ENCODE measurements at regions not wholly inside any gene's neighbourhood (a gene's known extent, or its start where the extent isn't known, plus 50 kb on each side); places are given as distances from the start of the nearest gene placed in this dataset.

DNA sequence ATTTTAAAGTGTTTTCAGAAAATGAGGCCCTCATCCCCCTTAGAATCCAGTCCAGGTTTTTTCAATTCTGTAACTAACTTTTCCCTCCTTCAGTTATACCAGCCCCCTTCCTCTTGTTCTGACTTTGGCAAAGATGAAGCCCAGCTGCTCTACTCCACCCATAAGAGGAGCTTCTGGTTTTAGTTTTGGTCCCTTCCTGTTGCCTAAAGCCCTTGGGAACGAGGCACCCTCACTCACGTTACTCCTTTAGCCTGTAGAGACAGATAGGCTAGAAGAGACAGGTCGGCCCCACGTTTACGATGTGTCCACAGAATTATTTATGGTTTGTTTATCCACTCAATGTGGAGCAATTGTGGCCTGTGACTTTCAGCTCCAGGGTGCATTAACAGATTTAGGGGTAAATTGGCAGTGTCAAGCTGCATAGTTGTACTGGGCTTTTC, 454.2 kb upstream of the TNP1 start:
- Histone ChIP-seq H3K36me3 (no peaks in the 10 kb centered on the region), H3K4me1 (no peaks in the 10 kb centered on the region), H3K4me3 (no peak overlapping the region), H3K27ac (no peak overlapping the region), H3K27me3 (no peaks in the 10 kb centered on the region), H3K9me3 (no peaks in the 10 kb centered on the region)
- ATAC-seq (ENCODE audit: low FRiP score in 2 of 2) (no peak), DNase-seq (no peak)
- TF ChIP-seq EP300 (IDR thresholded peaks at IDR 0.05), result no peak
- no peak for TF ChIP-seq POLR2A (IDR thresholded peaks at IDR 0.05)
- no peak for TF ChIP-seq POLR2AphosphoS5 (IDR thresholded peaks at IDR 0.05)
- TF ChIP-seq, protein P1, sequence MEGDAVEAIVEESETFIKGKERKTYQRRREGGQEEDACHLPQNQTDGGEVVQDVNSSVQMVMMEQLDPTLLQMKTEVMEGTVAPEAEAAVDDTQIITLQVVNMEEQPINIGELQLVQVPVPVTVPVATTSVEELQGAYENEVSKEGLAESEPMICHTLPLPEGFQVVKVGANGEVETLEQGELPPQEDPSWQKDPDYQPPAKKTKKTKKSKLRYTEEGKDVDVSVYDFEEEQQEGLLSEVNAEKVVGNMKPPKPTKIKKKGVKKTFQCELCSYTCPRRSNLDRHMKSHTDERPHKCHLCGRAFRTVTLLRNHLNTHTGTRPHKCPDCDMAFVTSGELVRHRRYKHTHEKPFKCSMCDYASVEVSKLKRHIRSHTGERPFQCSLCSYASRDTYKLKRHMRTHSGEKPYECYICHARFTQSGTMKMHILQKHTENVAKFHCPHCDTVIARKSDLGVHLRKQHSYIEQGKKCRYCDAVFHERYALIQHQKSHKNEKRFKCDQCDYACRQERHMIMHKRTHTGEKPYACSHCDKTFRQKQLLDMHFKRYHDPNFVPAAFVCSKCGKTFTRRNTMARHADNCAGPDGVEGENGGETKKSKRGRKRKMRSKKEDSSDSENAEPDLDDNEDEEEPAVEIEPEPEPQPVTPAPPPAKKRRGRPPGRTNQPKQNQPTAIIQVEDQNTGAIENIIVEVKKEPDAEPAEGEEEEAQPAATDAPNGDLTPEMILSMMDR (IDR thresholded peaks at IDR 0.05), result no peak
- WGBS, 2 donors, result 46 to 53% methylated on average over 5 of the region's 5 CpGs

DNA sequence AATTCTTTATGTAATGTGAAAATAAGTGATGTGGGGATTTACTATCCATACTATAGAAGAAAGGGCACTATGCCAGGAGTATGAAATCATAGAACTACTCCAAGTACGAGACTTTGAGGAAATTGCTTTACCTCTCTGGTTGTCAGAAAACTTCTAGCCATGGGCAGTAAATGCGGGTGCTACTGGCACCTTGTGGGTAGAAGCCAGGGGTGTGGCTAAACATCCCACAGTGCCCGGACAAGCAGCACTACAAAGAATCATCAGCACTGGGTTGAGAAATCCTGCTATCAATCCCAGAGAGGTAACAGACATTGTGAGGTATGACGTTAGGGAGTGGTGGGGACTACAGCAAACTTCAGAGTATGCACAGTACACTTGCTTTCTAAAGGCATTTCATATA, 453.5 kb upstream of the TNP1 start:
- no peak overlapping the region for H3K27ac ChIP-seq
- H3K36me3 ChIP-seq, result no peaks in the 10 kb centered on the region
- H3K4me3 ChIP-seq, result no peak overlapping the region
- WGBS, 2 donors, result 66 to 81% methylated on average over 4 of the region's 4 CpGs
- H3K27me3 ChIP-seq, result no peaks in the 10 kb centered on the region
- TF ChIP-seq POLR2AphosphoS5 (IDR thresholded peaks at IDR 0.05) (no peak), EP300 (IDR thresholded peaks at IDR 0.05) (no peak), POLR2A (IDR thresholded peaks at IDR 0.05) (no peak)
- TF ChIP-seq, protein P1 (IDR thresholded peaks at IDR 0.05), result no peak
- H3K4me1 ChIP-seq, result no peaks in the 10 kb centered on the region
- ATAC-seq (ENCODE audit: low FRiP score in 2 of 2), result no peak
- no peak for DNase-seq
- H3K9me3 ChIP-seq, result no peaks in the 10 kb centered on the region

DNA sequence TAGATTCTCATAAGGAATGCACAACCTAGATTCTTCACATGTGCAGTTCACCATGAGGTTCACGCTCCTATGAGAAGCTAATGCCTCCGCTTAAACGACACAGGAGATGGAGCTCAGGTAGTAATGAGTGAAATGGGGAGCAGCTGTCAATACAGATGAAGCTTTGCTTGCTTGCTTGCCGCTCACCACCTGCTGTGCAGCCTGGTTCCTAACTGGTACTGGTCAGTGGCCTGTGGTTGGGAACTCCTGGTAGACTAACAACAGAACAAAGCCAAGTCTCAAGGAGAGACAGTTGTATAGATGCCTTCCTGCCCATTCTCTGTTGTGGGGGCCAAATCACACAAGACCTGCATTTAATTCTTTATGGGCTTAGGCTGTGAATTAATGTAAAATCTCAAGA, 449.2 kb upstream of the TNP1 start:
- Histone ChIP-seq H3K27me3 (no peaks in the 10 kb centered on the region), H3K4me3 (no peak overlapping the region), H3K9me3 (no peaks in the 10 kb centered on the region), H3K27ac (no peak overlapping the region), H3K36me3 (no peaks in the 10 kb centered on the region), H3K4me1 (no peaks in the 10 kb centered on the region)
- TF ChIP-seq, protein P1 (IDR thresholded peaks at IDR 0.05), result no peak
- TF ChIP-seq POLR2AphosphoS5 (IDR thresholded peaks at IDR 0.05) (no peak), POLR2A (IDR thresholded peaks at IDR 0.05) (no peak), EP300 (IDR thresholded peaks at IDR 0.05) (no peak)
- WGBS, 2 donors, result 92 to 95% methylated on average over 4 of the region's 4 CpGs
- ATAC-seq (ENCODE audit: low FRiP score in 2 of 2), result no peak
- no peak for DNase-seq

DNA sequence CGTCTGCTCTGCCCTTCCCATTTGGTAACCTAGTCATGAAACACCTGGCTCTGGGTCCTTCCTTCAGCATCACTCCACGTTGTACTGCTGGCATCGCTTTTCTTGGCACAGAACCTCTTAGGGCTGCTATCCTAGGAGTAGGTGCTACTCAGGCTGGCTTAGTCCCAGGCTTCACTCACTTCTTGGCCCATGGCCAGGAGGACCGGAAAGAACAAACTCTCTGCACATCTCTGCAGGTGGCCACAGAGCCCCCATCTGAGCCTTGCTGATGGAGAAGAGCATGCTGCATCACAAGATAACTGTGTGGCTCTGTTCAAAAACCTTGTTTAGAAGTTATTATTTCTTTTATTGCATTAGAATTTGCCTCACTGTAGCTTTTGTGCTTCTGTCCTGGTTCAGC, 447.2 kb upstream of the TNP1 start:
- no peak for ATAC-seq (ENCODE audit: low FRiP score in 2 of 2)
- no peaks in the 10 kb centered on the region for H3K36me3 ChIP-seq
- no peaks in the 10 kb centered on the region for H3K9me3 ChIP-seq
- WGBS, 2 donors, result 62 to 65% methylated on average over 4 of the region's 4 CpGs
- H3K4me1 ChIP-seq, result no peaks in the 10 kb centered on the region
- H3K4me3 ChIP-seq, result no peak overlapping the region
- H3K27me3 ChIP-seq, result no peaks in the 10 kb centered on the region
- H3K27ac ChIP-seq, result no peak overlapping the region
- TF ChIP-seq, protein P1 (IDR thresholded peaks at IDR 0.05), result no peak
- TF ChIP-seq POLR2A (IDR thresholded peaks at IDR 0.05), result no peak
- TF ChIP-seq POLR2AphosphoS5 (IDR thresholded peaks at IDR 0.05), result no peak
- TF ChIP-seq EP300 (IDR thresholded peaks at IDR 0.05), result no peak
- no peak for DNase-seq

DNA sequence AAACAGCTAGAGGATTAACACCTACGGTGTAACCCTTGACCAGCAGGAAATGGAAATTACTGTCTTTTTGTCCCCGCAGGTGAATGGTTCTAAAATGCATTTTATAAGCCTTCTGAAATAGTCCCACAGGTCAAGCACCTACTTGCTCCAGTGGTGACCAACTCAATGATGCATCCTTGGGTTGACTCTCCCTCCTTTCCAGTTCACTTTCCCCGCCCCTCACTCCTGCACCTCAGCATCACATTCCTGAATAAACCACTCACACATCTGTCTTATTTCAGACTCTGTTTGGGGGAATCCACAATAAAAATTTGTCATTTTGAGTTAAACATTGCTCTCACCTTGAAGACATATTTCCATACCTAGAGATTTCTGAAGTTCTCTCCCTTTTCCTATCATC, 446.0 kb upstream of the TNP1 start:
- no peak for ATAC-seq (ENCODE audit: low FRiP score in 2 of 2)

More for the DNA sequence above, 446.0 kb upstream of the TNP1 start:
- TF ChIP-seq EP300 (IDR thresholded peaks at IDR 0.05), result no peak
- TF ChIP-seq POLR2A (IDR thresholded peaks at IDR 0.05), result no peak
- no peak for TF ChIP-seq POLR2AphosphoS5 (IDR thresholded peaks at IDR 0.05)
- no peak for DNase-seq
- Histone ChIP-seq H3K27ac (no peak overlapping the region), H3K9me3 (no peaks in the 10 kb centered on the region), H3K4me1 (no peaks in the 10 kb centered on the region), H3K36me3 (no peaks in the 10 kb centered on the region), H3K4me3 (no peak overlapping the region), H3K27me3 (no peaks in the 10 kb centered on the region)
- 90 to 94% methylated on average over 3 of the region's 3 CpGs for WGBS, 2 donors
